ENCODE measurements at regions not wholly inside any gene's neighbourhood (a gene's known extent, or its start where the extent isn't known, plus 50 kb on each side); places are given as distances from the start of the nearest gene placed in this dataset.
"Not testable (repeated sequence)": the region's sequence is repeated elsewhere in the genome, so short reads cannot be mapped to it uniquely, and the experiment has no call there.

- Mint-ChIP-seq H3K4me3 (no peak overlapping the region), H3K27ac (no peak overlapping the region), H3K4me1 (no peaks in the 10 kb centered on the region), H3K27me3 (peaks cover 0 to 5% (median 0%) of the 10 kb centered on the region in 5 donors), H3K9me3 (no peaks in the 10 kb centered on the region), H3K36me3 (no peaks in the 10 kb centered on the region)
- POLR2A ChIA-PET = no interaction called here
- no peak for DNase-seq
- ATAC-seq = no peak
These were observed 450.1 kb downstream of the PLK2 start for GRCh38 chr5:58009754-58010153.

- H3K4me3 Mint-ChIP-seq = no peak overlapping the region
- no peaks in the 10 kb centered on the region for H3K4me1 Mint-ChIP-seq
- no peaks in the 10 kb centered on the region for H3K36me3 Mint-ChIP-seq
- H3K9me3 Mint-ChIP-seq = no peaks in the 10 kb centered on the region
- peaks cover 0 to 7% (median 0%) of the 10 kb centered on the region in 5 donors for H3K27me3 Mint-ChIP-seq
- POLR2A ChIA-PET = no interaction called here
- no peak for ATAC-seq
- no peak for DNase-seq
- no peak overlapping the region for H3K27ac Mint-ChIP-seq
These were observed 457.6 kb downstream of the PLK2 start for GRCh38 chr5:58002323-58002722.

GRCh38 chr5:57993866-57994265, 466.0 kb downstream of the PLK2 start:
- Mint-ChIP-seq H3K27me3 (peaks cover 0 to 32% (median 3%) of the 10 kb centered on the region in 5 donors), H3K36me3 (no peaks in the 10 kb centered on the region), H3K27ac (no peak overlapping the region), H3K4me3 (no peak overlapping the region), H3K9me3 (peaks cover 0 to 6% (median 0%) of the 10 kb centered on the region in 9 donors), H3K4me1 (no peaks in the 10 kb centered on the region)
- no peak for ATAC-seq
- no peak for DNase-seq
- POLR2A ChIA-PET = no interaction called here

- Mint-ChIP-seq H3K9me3 (peaks cover 0 to 2% (median 0%) of the 10 kb centered on the region in 9 donors), H3K4me1 (no peaks in the 10 kb centered on the region), H3K27ac (no peak overlapping the region), H3K4me3 (no peak overlapping the region), H3K27me3 (peaks cover 0 to 14% (median 3%) of the 10 kb centered on the region in 5 donors), H3K36me3 (no peaks in the 10 kb centered on the region)
- ATAC-seq (no peak), DNase-seq (no peak)
- POLR2A ChIA-PET = no interaction called here
These were observed 470.5 kb downstream of the PLK2 start for GRCh38 chr5:57989378-57989777.

GRCh38 chr5:57988813-57989212, 471.1 kb downstream of the PLK2 start:
- H3K4me1 Mint-ChIP-seq = no peaks in the 10 kb centered on the region
- peaks cover 0 to 2% (median 0%) of the 10 kb centered on the region in 9 donors for H3K9me3 Mint-ChIP-seq
- no peak overlapping the region for H3K4me3 Mint-ChIP-seq
- ATAC-seq (no peak), DNase-seq (no peak)
- H3K27ac Mint-ChIP-seq = no peak overlapping the region
- H3K27me3 Mint-ChIP-seq = peaks cover 0 to 14% (median 3%) of the 10 kb centered on the region in 5 donors
- no peaks in the 10 kb centered on the region for H3K36me3 Mint-ChIP-seq
- POLR2A ChIA-PET = no interaction called here

- peaks cover 0 to 14% (median 1%) of the 10 kb centered on the region in 5 donors for H3K27me3 Mint-ChIP-seq
- H3K4me3 Mint-ChIP-seq = no peak overlapping the region
- no peaks in the 10 kb centered on the region for H3K4me1 Mint-ChIP-seq
- no peak overlapping the region for H3K27ac Mint-ChIP-seq
- no peaks in the 10 kb centered on the region for H3K36me3 Mint-ChIP-seq
- POLR2A ChIA-PET = no interaction called here
- H3K9me3 Mint-ChIP-seq = no peaks in the 10 kb centered on the region
- no peak for DNase-seq
- ATAC-seq = no peak
These were observed 472.3 kb downstream of the PLK2 start for GRCh38 chr5:57987552-57987951.

GRCh38 chr5:57986761-57987341, 473.0 kb downstream of the PLK2 start:
- Mint-ChIP-seq H3K36me3 (no peaks in the 10 kb centered on the region), H3K4me3 (no peak overlapping the region), H3K9me3 (no peaks in the 10 kb centered on the region), H3K4me1 (peaks cover 0 to 1% (median 0%) of the 10 kb centered on the region in 4 donors), H3K27me3 (peaks cover 0 to 14% (median 1%) of the 10 kb centered on the region in 5 donors), H3K27ac (no peak overlapping the region)
- POLR2A ChIA-PET = no interaction called here
- DNase-seq (no peak), ATAC-seq (no peak)

GRCh38 chr5:57983426-57983825, 476.5 kb downstream of the PLK2 start:
- Mint-ChIP-seq H3K27ac (no peak overlapping the region), H3K4me1 (peaks cover 0 to 2% (median 0%) of the 10 kb centered on the region in 4 donors), H3K27me3 (peaks cover 0 to 1% (median 0%) of the 10 kb centered on the region in 5 donors), H3K36me3 (no peaks in the 10 kb centered on the region), H3K9me3 (no peaks in the 10 kb centered on the region), H3K4me3 (no peak overlapping the region)
- DNase-seq = no peak
- ATAC-seq = no peak
- POLR2A ChIA-PET = no interaction called here

GRCh38 chr5:57979671-57980070, 480.2 kb downstream of the PLK2 start:
- POLR2A ChIA-PET = no interaction called here
- no peak for ATAC-seq
- Mint-ChIP-seq H3K36me3 (no peaks in the 10 kb centered on the region), H3K9me3 (peaks cover 0 to 3% (median 0%) of the 10 kb centered on the region in 9 donors), H3K4me1 (peaks cover 0 to 2% (median 0%) of the 10 kb centered on the region in 4 donors), H3K27ac (no peak overlapping the region), H3K27me3 (peaks cover 0 to 3% (median 0%) of the 10 kb centered on the region in 5 donors), H3K4me3 (no peak overlapping the region)
- no peak for DNase-seq

GRCh38 chr5:57976506-57976905, 483.4 kb downstream of the PLK2 start:
- POLR2A ChIA-PET = no interaction called here
- peaks cover 0 to 7% (median 0%) of the 10 kb centered on the region in 9 donors for H3K9me3 Mint-ChIP-seq
- no peaks in the 10 kb centered on the region for H3K4me1 Mint-ChIP-seq
- ATAC-seq = no peak
- H3K36me3 Mint-ChIP-seq = no peaks in the 10 kb centered on the region
- no peak for DNase-seq
- H3K27ac Mint-ChIP-seq = no peak overlapping the region
- H3K27me3 Mint-ChIP-seq = peaks cover 0 to 3% (median 0%) of the 10 kb centered on the region in 5 donors
- H3K4me3 Mint-ChIP-seq = no peak overlapping the region

GRCh38 chr5:57972099-57972498, 487.8 kb downstream of the PLK2 start:
- H3K36me3 Mint-ChIP-seq, H3K4me3 Mint-ChIP-seq, DNase-seq, H3K27me3 Mint-ChIP-seq, H3K4me1 Mint-ChIP-seq, POLR2A ChIA-PET, H3K27ac Mint-ChIP-seq, ATAC-seq: not testable (repeated sequence)
- peaks cover 0 to 29% (median 12%) of the 10 kb centered on the region in 9 donors for H3K9me3 Mint-ChIP-seq

GRCh38 chr5:57960569-57960968, 478.0 kb upstream of the ACTBL2 start:
- Mint-ChIP-seq H3K4me3 (no peak overlapping the region), H3K4me1 (no peaks in the 10 kb centered on the region), H3K27ac (no peak overlapping the region), H3K9me3 (peaks cover 0 to 29% (median 14%) of the 10 kb centered on the region in 9 donors), H3K36me3 (peaks cover 0 to 14% (median 2%) of the 10 kb centered on the region in 3 donors), H3K27me3 (peaks cover 0 to 12% (median 3%) of the 10 kb centered on the region in 5 donors)
- POLR2A ChIA-PET = no interaction called here
- no peak for ATAC-seq
- DNase-seq = no peak

- H3K36me3 Mint-ChIP-seq = no peaks in the 10 kb centered on the region
- ATAC-seq = no peak
These were observed 474.0 kb upstream of the ACTBL2 start for GRCh38 chr5:57956636-57957035.

GRCh38 chr5:57955511-57955910, 472.9 kb upstream of the ACTBL2 start:
- H3K4me1 Mint-ChIP-seq = no peaks in the 10 kb centered on the region
- POLR2A ChIA-PET = no interaction called here

More at GRCh38 chr5:57956636-57957035, 474.0 kb upstream of the ACTBL2 start:
- no peaks in the 10 kb centered on the region for H3K4me1 Mint-ChIP-seq
- peaks cover 0 to 12% (median 3%) of the 10 kb centered on the region in 5 donors for H3K27me3 Mint-ChIP-seq
- no peak overlapping the region for H3K27ac Mint-ChIP-seq
- H3K9me3 Mint-ChIP-seq = peaks cover 0 to 4% (median 0%) of the 10 kb centered on the region in 9 donors
- no peak for DNase-seq
- no peak overlapping the region for H3K4me3 Mint-ChIP-seq
- POLR2A ChIA-PET = no interaction called here

More at GRCh38 chr5:57955511-57955910, 472.9 kb upstream of the ACTBL2 start:
- no peak overlapping the region for H3K27ac Mint-ChIP-seq
- DNase-seq = no peak
- no peaks in the 10 kb centered on the region for H3K36me3 Mint-ChIP-seq
- H3K4me3 Mint-ChIP-seq = no peak overlapping the region
- no peak for ATAC-seq
- no peaks in the 10 kb centered on the region for H3K9me3 Mint-ChIP-seq
- H3K27me3 Mint-ChIP-seq = peaks cover 0 to 12% (median 3%) of the 10 kb centered on the region in 5 donors

Measured in naive thymus-derived CD8-positive, alpha-beta T cell (primary cell).